ENCODE measurements at regions not wholly inside any gene's neighbourhood (a gene's known extent, or its start where the extent isn't known, plus 50 kb on each side); places are given as distances from the start of the nearest gene placed in this dataset.

DNA sequence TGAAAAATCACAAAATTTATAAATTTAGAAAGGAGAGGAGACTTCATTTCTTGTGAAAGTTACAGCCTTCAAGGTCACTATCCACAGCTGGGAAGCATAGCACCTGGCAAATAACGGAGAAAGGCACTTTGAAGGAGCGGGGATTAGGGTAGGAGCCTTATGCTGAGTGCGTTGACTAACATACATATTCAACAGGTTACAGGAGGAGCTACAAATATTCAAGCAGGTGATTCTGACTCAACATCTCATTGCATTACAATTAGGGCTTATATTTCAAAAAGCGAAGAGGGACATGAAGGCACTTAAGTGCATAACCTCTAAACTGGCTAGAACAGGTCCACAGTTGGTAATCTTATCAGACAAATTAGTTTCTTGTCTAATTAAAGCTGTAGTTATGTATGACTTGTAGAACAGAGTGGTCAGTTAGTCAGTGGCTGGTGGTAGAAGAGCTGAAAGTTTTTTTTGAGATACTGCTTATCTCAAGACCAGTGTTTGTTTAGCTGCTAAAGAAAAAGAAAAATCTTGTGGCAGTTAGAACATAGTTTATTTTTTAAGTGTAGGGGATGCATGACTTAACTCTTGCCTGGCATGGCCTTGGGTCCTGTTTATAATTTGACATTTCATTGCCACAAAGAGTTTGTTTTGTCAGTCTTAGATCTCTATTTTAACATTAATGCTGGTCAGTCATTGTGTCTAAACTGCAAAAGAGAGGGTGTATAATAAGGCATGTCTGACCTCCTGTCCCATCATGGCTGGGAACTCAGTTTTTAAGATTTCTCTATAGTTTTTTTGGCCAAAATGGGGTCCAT is 311.5 kb downstream of the DUSP10 start:
- no peak overlapping the region; the same call in 1 of the 2 replicates for H3K27ac ChIP-seq
- TF ChIP-seq, protein P1, sequence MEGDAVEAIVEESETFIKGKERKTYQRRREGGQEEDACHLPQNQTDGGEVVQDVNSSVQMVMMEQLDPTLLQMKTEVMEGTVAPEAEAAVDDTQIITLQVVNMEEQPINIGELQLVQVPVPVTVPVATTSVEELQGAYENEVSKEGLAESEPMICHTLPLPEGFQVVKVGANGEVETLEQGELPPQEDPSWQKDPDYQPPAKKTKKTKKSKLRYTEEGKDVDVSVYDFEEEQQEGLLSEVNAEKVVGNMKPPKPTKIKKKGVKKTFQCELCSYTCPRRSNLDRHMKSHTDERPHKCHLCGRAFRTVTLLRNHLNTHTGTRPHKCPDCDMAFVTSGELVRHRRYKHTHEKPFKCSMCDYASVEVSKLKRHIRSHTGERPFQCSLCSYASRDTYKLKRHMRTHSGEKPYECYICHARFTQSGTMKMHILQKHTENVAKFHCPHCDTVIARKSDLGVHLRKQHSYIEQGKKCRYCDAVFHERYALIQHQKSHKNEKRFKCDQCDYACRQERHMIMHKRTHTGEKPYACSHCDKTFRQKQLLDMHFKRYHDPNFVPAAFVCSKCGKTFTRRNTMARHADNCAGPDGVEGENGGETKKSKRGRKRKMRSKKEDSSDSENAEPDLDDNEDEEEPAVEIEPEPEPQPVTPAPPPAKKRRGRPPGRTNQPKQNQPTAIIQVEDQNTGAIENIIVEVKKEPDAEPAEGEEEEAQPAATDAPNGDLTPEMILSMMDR (conservative IDR thresholded peaks at IDR 0.05): no peak
- no peak for TF ChIP-seq ZFX (IDR thresholded peaks at IDR 0.05)

DNA sequence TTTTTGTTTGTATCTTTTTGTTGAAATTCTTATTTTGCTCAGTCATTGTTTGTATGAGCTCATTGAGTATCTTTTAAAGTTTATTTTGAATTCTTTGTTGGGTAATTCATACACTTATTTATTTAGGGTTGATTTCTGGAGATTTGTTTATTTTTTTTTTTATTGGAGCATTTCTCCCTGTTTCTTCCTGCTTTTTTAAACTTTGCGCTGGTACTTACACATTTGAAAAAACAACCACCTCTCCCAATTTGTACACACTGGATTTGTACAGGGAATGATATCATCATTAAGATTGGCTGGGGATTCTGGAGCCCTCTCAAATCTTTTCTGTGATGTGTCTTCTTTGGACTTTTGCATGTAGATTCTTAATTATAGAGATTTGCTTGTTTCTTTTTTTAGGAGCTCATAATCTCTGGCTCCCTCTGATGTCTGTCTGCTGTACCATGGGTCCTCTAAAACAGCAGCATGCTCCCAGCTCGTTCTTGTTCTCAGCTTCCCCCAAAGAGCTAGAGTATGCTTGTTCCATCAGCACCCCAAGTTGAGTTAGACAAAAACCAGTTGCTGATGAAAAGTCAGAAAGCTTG is 310.7 kb downstream of the DUSP10 start:
- no peak for TF ChIP-seq ZFX (IDR thresholded peaks at IDR 0.05)
- TF ChIP-seq, protein P1 (conservative IDR thresholded peaks at IDR 0.05): peak; percentile 58

DNA sequence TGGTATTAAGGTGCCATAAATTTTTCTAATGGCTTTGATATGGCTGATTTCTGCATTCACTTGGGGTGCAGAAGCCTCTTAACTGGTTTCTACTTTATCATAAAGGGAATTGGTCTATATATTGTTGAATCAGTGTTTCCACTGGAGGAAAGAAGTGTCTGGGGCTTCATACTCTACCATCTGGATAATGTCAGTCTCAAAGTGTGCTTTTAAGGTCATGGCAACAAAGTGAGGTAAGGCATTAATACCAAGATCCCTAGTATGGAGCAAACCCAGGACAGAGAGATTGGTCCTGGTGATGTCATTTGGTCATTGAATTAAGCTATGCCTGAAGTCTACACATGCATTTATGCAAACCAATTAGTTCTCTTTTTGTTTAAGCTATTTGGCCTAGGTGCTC is 309.9 kb downstream of the DUSP10 start:
- H3K27ac ChIP-seq: peak overlapping the region; percentile 54; the same call in 1 of the 2 replicates
- no peak for TF ChIP-seq ZFX (IDR thresholded peaks at IDR 0.05)
- TF ChIP-seq, protein P1 (conservative IDR thresholded peaks at IDR 0.05): no peak

More for the DNA sequence above, 310.7 kb downstream of the DUSP10 start:
- peak overlapping the region; percentile 54; the same call in 1 of the 2 replicates for H3K27ac ChIP-seq

DNA sequence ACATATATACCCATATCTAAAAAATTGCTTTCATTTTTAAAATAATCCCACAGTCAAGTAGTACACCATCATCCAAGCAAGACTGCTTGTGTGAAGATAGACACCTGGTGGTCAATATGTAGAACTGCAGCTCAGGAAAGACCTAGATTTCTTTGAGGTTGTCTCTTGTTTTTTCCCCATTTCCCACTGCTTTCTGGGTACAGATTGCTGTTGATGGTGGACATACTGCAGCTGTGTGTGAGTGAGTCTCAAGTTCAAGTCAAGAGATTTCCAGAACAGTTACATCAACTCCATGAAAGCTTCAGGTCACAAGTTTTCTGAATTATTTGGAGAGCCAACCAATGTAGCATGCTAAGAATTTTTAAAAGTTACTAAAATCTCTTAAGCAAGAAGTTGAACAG is 306.4 kb downstream of the DUSP10 start:
- TF ChIP-seq, protein P1 (conservative IDR thresholded peaks at IDR 0.05): peak; percentile 96
- TF ChIP-seq ZFX (IDR thresholded peaks at IDR 0.05): no peak
- no peak overlapping the region for H3K27ac ChIP-seq

DNA sequence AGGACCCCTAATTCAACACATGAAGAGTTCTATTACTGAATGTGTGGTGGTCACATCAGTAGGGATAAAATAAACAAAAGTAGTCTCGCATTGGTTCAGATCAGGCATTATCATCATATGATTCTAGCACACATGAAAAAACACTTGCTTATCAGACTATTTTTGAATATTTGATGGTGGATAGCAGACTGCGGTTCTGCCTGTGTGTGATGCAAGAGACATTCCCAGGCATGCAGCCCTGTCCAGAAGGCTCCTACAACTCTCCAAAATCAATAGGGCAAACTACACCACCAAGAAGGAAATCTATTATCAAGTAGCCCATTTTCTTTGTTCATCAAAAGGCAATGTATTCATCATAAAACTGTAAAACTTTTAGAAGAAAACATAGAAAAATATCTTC is 304.7 kb downstream of the DUSP10 start:
- H3K27ac ChIP-seq: no peak overlapping the region
- TF ChIP-seq ZFX (IDR thresholded peaks at IDR 0.05): no peak
- TF ChIP-seq, protein P1 (conservative IDR thresholded peaks at IDR 0.05): no peak

DNA sequence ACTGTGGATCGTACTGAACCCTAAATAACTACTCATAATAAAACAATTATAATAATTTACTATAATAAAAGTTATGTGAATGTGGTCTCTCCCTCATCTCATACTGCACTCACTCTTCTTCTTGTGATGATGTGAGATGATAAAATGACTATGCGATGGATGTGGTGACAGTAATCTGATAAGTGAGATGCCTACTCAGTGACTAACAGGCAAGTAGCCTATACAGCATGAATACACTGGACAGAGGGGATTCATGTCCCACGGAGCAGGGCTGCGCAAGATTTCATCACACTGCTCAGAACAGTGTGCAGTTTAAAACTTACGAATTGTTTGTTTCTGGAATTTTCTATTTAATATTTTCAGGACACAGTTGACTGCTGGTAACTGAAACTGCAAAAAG is 304.0 kb downstream of the DUSP10 start:
- TF ChIP-seq, protein P1 (conservative IDR thresholded peaks at IDR 0.05): no peak
- no peak for TF ChIP-seq ZFX (IDR thresholded peaks at IDR 0.05)
- no peak overlapping the region for H3K27ac ChIP-seq

DNA sequence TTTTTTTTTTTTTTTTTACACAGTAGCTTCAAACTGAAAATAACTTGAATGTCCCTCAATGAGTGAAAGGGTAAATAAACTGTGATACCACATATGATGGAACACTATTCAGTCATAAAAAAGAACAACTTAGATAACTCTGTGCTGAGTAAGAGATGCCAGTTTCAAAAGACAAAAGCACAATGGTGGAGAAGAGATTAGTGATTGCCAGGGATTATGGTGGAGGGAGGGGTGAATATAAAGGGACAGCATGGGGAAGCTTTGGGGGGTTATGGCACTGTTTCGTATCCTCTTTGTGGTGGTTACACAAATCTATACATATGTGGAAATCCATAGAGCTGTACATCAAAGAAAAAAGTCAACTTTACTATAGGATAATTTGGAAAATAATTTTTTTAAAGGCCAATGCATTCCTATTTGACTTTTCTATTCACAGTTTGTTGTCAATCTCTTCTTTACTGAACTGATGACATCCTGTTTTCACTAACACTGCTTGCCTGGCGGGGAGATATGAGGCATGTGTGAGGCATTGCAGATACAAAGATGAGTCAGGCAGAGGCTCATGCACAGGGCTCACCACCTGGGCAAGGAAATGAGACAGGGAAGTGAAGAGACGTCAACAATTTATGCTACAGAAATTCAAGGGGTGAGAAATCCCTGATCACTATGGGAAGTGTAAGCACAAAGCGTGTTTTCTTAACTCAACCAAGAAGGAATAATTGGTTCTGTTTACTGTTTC is 302.7 kb downstream of the DUSP10 start:
- no peak for TF ChIP-seq ZFX (IDR thresholded peaks at IDR 0.05)
- TF ChIP-seq, protein P1 (conservative IDR thresholded peaks at IDR 0.05): no peak
- no peak overlapping the region for H3K27ac ChIP-seq
